Body of pancreas (tissue), 4 donors: ENCODE measurements at regions not wholly inside any gene's neighbourhood (a gene's known extent, or its start where the extent isn't known, plus 50 kb on each side); places are given as distances from the start of the nearest gene placed in this dataset.

ENCODE experiments used
- ATAC-seq: fragments of 150-250 bp; one replicate; pipeline ENCODE4 v1.9.1; 2016
- DNase-seq, 4 donors: peaks; one replicate each; pipeline ENCODE4 v3.0.0-alpha.2; 2019
- H3K27ac ChIP-seq, 4 donors: fragments of 200-600 bp; sonication (generic); 1 replicate in 3 of 4; 2 replicates in 1 of 4; pipeline versions ENCODE4 v1.5.1 to v1.6.1; 2016 to 2019; ENCODE audit warnings: mild to moderate bottlenecking in 1 of 4, mixed read lengths in 1 of 4, moderate library complexity in 1 of 4
- H3K27me3 ChIP-seq, 2 donors: fragments of 200-600 bp; sonication (generic); one replicate each; pipeline ENCODE4 v1.6.0; 2016; ENCODE audit warnings: mild to moderate bottlenecking in 1 of 2
- H3K36me3 ChIP-seq, 2 donors: fragments of 200-600 bp; sonication (generic); replicated peaks in 1 of 2; 2 replicates each; pipeline ENCODE4 v1.5.1; 2016; ENCODE audit warnings: low read depth in 2 of 2; ENCODE audit not compliant: insufficient read depth in 1 of 2
- H3K4me1 ChIP-seq: fragments of 200-600 bp; sonication (generic); one replicate; pipeline ENCODE4 v1.6.0; 2016
- H3K4me3 ChIP-seq, 2 donors: fragments of 200-600 bp; sonication (generic); 1 replicate in 1 of 2; 2 replicates in 1 of 2; pipeline ENCODE4 v1.5.1; 2016 to 2019
- H3K9me3 ChIP-seq, 3 donors: fragments of 200-600 bp; sonication (generic); 1 replicate in 2 of 3; 2 replicates in 1 of 3; pipeline ENCODE4 v1.5.1; 2016
- POLR2A ChIP-seq, 3 donors: fragments of 450-650 bp; IDR thresholded peaks; one replicate each; pipeline ENCODE4 v1.6.1; 2016; ENCODE audit warnings: antibody characterized with exemption in 3 of 3, mild to moderate bottlenecking in 2 of 3
- WGBS, 2 donors: methylation state at CpG; one replicate each; pipeline ENCODE4 v1.1.5; 2017; 5-methylcytosine and 5-hydroxymethylcytosine counted together
- intact Hi-C: fragments of 100-400 bp; cut with DNase I; formaldehyde crosslinking; loops from one replicate; pipeline ENCODE4 v1.15.1; 2023
- TF ChIP-seq, protein P1 (sequence below), 7 experiments: fragments of 450-650 bp in 4 of 7; fragments of 200-600 bp in 3 of 7; sonication (generic) in 3 of 7; IDR thresholded peaks; one replicate each; pipeline ENCODE4 v1.5.1; 2016 to 2019; ENCODE audit warnings: antibody characterized with exemption in 7 of 7

DNA sequence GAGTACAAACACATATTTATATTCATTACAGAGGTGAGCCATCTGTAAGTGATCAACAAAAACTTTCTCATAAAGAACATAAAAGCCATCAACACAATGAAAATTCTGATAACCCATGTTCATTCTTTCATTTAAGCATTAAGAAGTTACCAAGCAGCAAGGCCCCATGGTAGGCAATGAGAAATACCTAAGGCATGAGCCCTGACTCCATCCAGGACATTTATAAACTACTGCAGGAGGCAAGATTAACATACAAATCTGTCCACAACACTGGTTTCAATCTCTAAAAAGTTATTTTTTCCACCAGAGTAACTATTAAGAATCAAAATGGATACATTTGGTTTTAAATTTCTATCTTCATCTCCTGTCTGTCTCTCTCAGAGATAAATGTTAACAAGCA lies 76.1 kb downstream of the SIPA1L2 start:
- DNase-seq (no peak), ATAC-seq (no peak)
- TF ChIP-seq POLR2A (IDR thresholded peaks at IDR 0.05), result no peak
- TF ChIP-seq, protein P1, sequence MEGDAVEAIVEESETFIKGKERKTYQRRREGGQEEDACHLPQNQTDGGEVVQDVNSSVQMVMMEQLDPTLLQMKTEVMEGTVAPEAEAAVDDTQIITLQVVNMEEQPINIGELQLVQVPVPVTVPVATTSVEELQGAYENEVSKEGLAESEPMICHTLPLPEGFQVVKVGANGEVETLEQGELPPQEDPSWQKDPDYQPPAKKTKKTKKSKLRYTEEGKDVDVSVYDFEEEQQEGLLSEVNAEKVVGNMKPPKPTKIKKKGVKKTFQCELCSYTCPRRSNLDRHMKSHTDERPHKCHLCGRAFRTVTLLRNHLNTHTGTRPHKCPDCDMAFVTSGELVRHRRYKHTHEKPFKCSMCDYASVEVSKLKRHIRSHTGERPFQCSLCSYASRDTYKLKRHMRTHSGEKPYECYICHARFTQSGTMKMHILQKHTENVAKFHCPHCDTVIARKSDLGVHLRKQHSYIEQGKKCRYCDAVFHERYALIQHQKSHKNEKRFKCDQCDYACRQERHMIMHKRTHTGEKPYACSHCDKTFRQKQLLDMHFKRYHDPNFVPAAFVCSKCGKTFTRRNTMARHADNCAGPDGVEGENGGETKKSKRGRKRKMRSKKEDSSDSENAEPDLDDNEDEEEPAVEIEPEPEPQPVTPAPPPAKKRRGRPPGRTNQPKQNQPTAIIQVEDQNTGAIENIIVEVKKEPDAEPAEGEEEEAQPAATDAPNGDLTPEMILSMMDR (IDR thresholded peaks at IDR 0.05), result no peak
- no peaks in the 10 kb centered on the region for H3K36me3 ChIP-seq
- no peak overlapping the region for H3K4me3 ChIP-seq
- H3K9me3 ChIP-seq, result no peaks in the 10 kb centered on the region
- no peaks in the 10 kb centered on the region for H3K27me3 ChIP-seq
- intact Hi-C loops, result no loop called here
- H3K4me1 ChIP-seq, result peaks cover 4% of the 10 kb centered on the region
- no peak overlapping the region for H3K27ac ChIP-seq

DNA sequence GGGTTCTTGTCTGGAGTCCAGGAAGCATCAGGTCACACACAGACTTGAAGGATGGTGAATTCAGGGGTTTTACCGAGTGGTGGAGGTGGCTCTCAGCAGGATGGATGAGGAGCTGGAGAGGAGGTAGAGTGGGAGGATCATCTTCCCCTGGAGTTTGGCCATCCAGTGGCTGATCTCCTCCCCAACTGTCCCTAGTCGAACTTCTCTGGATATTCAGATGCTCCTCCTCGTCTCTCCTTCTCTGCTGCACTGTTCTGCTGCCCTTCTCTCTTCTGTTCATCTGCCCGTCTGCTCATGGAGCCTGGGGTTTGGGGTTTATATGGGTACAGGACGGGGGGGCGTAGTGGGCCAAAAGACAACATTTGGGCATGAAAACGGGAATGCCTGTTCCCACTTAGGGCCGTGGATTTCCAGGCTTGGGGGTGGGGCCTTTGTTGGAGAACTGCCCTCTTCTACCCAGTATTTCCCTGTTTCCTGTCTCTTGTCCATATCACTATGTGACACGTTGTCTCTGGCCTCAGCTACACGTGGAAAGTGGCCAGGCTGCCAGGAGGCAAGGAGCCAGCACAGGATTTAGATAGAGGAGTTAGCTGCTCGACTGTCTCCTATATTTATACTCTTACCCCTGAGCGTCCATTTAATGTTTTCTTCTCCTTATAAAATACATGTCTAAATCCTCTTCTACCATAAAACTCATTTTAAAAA lies 76.7 kb downstream of the SIPA1L2 start:
- no peaks in the 10 kb centered on the region for H3K36me3 ChIP-seq
- H3K27ac ChIP-seq, result no peak overlapping the region
- ATAC-seq, result peak; percentile 35

DNA sequence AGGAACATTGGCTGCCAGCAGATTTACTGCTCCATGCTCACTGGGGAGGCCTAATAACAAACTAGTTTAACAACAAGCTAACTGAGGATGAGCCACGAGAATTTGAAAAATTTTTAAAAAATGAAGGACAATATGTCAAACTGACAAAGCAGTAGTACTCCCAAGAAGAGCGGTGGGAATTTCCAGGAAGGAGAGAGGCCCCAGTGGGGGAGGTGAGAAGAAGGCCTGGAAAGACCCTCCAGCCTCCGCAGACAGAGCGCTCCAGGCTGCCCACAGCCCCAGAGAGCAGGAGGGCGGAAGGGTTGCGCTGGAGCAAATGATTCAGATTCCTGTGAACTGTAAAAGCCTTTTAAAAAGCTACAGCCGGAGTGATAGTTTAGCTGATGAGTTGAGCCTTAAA lies 78.5 kb downstream of the SIPA1L2 start:
- H3K36me3 ChIP-seq, result no peaks in the 10 kb centered on the region
- no peak for TF ChIP-seq POLR2A (IDR thresholded peaks at IDR 0.05)
- TF ChIP-seq, protein P1 (IDR thresholded peaks at IDR 0.05), result no peak
- H3K27me3 ChIP-seq, result no peaks in the 10 kb centered on the region
- WGBS, 2 donors, result 89 to 90% methylated on average over 7 of the region's 7 CpGs
- H3K4me1 ChIP-seq, result no peaks in the 10 kb centered on the region
- intact Hi-C loops, result no loop called here
- H3K9me3 ChIP-seq, result no peaks in the 10 kb centered on the region
- no peak overlapping the region for H3K27ac ChIP-seq
- ATAC-seq (no peak), DNase-seq (no peak)
- no peak overlapping the region for H3K4me3 ChIP-seq

More for the DNA sequence above, 76.7 kb downstream of the SIPA1L2 start:
- TF ChIP-seq, protein P1 (IDR thresholded peaks at IDR 0.05), result no peak
- no peak for TF ChIP-seq POLR2A (IDR thresholded peaks at IDR 0.05)
- intact Hi-C loops, result no loop called here
- DNase-seq, result peak; percentile 16 to 63 (median 48)
- whole genome bisulfite sequencing, 2 donors, result 53 to 57% methylated on average over 12 of the region's 12 CpGs
- no peaks in the 10 kb centered on the region for H3K9me3 ChIP-seq
- H3K4me3 ChIP-seq, result no peak overlapping the region
- H3K27me3 ChIP-seq, result no peaks in the 10 kb centered on the region
- H3K4me1 ChIP-seq, result peaks cover 4% of the 10 kb centered on the region

DNA sequence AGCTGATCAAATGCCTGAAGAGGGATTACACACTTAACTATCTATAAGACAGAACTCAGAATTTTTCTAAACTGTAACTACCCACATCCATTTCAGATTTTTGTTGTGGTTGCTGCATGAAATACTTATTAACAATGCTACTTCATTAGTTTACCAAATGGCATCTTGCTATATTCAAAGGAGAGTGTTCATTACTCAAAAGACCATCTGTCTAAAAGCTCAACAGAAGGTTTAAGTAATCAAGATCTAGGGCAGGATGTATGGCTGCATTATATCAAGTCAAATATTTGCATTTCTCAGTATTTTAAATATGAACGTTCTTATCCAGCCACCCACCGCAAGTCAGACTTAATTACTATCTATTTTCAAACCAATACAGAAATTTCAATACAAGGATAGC lies 79.9 kb downstream of the SIPA1L2 start:
- WGBS, 2 donors, result 36 to 38% methylated on average over 2 of the region's 2 CpGs
- Histone ChIP-seq H3K9me3 (no peaks in the 10 kb centered on the region), H3K36me3 (no peaks in the 10 kb centered on the region), H3K27me3 (peaks cover 0 to 2% of the 10 kb centered on the region in 2 donors), H3K4me1 (no peaks in the 10 kb centered on the region), H3K27ac (no peak overlapping the region), H3K4me3 (no peak overlapping the region)
- no peak for TF ChIP-seq POLR2A (IDR thresholded peaks at IDR 0.05)
- TF ChIP-seq, protein P1 (IDR thresholded peaks at IDR 0.05), result no peak
- ATAC-seq (no peak), DNase-seq (no peak)
- intact Hi-C loops, result no loop called here

DNA sequence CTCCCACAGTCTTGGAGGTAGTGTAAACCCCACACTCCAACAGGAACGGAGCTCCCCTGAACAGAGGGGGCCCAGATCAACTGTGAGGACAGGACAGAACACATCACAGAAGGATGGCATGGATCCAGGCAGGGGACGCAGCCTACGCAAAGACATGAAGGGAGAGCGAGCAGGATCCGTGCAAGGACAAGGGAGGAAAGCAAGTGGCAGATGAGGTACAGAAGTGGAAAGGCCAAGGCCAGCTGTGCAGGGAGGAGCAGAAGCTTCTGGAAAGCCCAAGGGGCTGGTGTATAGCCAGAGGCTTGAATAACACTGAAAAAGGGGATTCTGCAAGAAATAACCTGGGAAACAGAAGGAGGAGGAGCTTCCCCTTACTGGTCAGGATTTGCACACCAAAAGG lies 81.2 kb downstream of the SIPA1L2 start:
- TF ChIP-seq, protein P1 (IDR thresholded peaks at IDR 0.05), result no peak
- TF ChIP-seq POLR2A (IDR thresholded peaks at IDR 0.05), result no peak
- intact Hi-C loops, result no loop called here
- DNase-seq (no peak), ATAC-seq (no peak)
- H3K36me3 ChIP-seq, result no peaks in the 10 kb centered on the region
- no peaks in the 10 kb centered on the region for H3K9me3 ChIP-seq
- H3K4me3 ChIP-seq, result no peak overlapping the region
- 88 to 95% methylated on average over 5 of the region's 5 CpGs for WGBS, 2 donors
- peaks cover 0 to 4% of the 10 kb centered on the region in 2 donors for H3K27me3 ChIP-seq
- no peak overlapping the region for H3K27ac ChIP-seq
- H3K4me1 ChIP-seq, result no peaks in the 10 kb centered on the region
